ENCODE measurements at regions not wholly inside any gene's neighbourhood (a gene's known extent, or its start where the extent isn't known, plus 50 kb on each side); places are given as distances from the start of the nearest gene placed in this dataset.
"Not testable (repeated sequence)": the region's sequence is repeated elsewhere in the genome, so short reads cannot be mapped to it uniquely, and the experiment has no call there.

GRCh38 chr22:49012712-49013395 lies 814.8 kb downstream of the BRD1 start:
- no peak overlapping the region for H3K4me3 Mint-ChIP-seq
- no peak overlapping the region for H3K27ac Mint-ChIP-seq
- H3K4me1 Mint-ChIP-seq: no peaks in the 10 kb centered on the region
- H3K27me3 Mint-ChIP-seq: no peaks in the 10 kb centered on the region
- H3K36me3 Mint-ChIP-seq: peaks cover 1% of the 10 kb centered on the region
- no peaks in the 10 kb centered on the region for H3K9me3 Mint-ChIP-seq

DNA sequence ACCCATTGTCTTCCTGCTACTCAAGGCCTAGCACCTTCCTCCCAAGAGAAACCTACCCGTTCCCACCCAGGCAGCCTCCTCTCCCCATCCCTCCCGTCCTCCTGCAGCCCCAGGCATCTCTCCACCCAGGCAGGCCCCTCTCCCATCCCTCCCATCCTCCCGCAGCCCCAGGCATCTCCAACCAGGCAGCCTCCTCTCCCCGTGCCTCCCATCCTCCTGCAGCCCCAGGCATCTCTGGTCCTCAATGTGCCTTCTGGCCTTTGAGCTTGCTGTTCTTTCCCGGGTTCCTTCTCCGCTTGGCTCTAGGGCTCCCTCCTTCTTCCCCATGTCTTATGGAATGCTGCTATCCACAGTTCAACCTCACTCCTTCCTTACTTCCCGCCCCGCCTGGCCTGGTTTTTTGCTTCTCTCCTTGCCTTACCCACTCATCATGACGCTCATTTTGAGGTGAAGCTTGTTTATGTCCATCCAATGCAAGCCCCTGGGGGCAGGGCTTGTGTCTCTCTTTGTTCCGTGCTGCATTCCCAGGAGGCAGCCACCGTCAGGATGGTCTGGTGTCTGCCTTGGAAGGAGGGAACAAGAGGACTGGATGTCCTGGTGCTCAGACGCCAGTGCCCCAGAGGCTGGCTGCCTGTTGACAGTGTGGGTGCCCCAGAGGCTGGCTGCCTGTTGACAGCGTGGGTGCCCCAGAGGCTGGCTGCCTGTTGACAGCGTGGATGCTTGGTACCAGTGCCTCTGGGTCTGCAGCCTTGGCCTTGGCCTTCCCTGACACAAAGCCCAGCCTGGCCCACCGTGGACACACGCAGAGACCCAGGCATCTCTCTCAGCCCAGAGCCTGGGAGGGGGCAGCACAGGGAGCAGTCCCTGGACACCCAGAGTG lies 815.7 kb downstream of the BRD1 start:
- no peaks in the 10 kb centered on the region for H3K9me3 Mint-ChIP-seq
- no peaks in the 10 kb centered on the region for H3K27me3 Mint-ChIP-seq
- H3K4me1 Mint-ChIP-seq: no peaks in the 10 kb centered on the region
- no peak overlapping the region for H3K27ac Mint-ChIP-seq
- H3K4me3 Mint-ChIP-seq: no peak overlapping the region
- H3K36me3 Mint-ChIP-seq: peaks cover 1% of the 10 kb centered on the region

DNA sequence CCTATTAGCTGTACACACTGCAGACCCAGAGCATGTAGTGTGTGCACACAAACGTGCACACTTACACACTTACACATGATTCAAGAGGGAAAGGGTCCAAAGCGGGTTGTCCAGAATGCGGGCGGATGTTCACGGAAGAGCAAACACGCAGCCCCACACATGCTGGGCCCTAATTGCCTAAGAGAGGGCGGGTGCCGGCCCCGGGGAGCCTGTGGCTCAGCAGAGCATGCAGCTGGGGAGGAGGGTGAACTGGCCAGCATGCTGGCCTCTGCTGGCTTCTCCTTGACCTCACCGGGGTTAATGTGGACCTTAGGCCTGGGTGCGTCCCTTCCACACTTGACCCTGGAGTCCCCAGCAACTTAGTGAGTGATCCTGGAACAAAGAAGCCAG lies 816.3 kb downstream of the BRD1 start:
- Mint-ChIP-seq H3K4me3 (no peak overlapping the region), H3K27ac (no peak overlapping the region), H3K36me3 (peaks cover 1% of the 10 kb centered on the region), H3K9me3 (no peaks in the 10 kb centered on the region), H3K4me1 (no peaks in the 10 kb centered on the region), H3K27me3 (no peaks in the 10 kb centered on the region)

DNA sequence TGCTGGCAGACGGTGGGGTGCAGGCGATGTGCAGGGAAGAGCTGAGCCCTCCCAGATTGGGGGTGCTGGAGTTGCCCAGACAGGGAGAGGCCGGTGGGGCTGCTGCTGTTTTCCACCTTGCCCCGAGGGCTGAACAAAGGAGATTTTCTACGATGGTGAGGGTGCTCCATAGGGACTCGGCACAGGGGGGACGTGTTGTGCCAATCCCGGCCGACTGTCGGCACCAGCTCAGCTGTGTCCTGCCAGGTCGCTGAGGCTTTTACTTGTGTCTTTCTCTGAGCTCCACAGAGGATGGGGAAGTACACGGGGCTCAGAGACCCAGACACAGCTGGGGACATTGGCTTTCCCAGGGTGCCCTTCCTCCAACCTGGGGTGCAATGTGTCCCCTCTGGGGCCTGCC lies 816.8 kb downstream of the BRD1 start:
- no peaks in the 10 kb centered on the region for H3K27me3 Mint-ChIP-seq
- no peaks in the 10 kb centered on the region for H3K9me3 Mint-ChIP-seq
- peaks cover 1% of the 10 kb centered on the region for H3K36me3 Mint-ChIP-seq
- no peaks in the 10 kb centered on the region for H3K4me1 Mint-ChIP-seq
- no peak overlapping the region for H3K27ac Mint-ChIP-seq
- H3K4me3 Mint-ChIP-seq: no peak overlapping the region

DNA sequence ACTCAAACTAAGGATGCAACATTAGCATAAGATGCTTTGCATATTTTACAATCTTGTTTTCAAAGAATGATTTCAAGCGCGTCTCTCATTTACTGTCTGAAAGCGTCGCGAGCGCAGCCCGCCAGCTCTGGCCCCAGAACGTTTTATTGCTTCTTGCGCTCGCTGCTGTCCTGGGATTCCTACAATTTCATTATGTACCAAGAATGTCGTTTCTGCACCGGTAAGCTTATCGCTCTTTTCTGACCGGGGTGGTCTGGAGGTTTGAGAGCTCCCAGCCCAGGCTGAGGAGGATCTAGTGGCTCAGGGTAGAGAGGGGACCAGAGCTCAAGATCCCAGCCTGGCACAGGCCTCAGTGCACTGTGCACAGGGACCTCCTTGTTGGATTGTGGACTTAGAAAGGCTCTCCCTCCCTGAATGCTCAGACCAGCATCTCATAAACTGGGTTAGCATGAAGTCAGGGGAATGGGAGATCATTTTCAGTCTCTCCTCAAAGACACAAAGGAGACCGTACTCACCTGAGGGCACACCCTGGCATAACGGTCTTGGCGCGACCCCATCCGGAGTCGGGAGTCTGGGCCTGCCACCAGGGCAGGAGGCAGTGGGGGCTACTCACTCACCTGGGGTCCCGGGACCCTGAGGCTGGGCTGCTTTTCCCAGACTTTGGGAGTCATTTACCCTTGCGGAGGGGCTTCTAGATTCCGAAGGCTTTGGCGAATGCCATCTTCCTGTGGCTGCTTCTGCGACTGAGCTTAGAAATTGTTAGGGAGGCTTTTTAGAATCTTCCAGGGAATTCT lies 817.4 kb downstream of the BRD1 start:
- H3K4me1 Mint-ChIP-seq: no peaks in the 10 kb centered on the region
- no peak overlapping the region for H3K27ac Mint-ChIP-seq
- H3K9me3 Mint-ChIP-seq: no peaks in the 10 kb centered on the region

GRCh38 chr22:49009359-49010063 lies 818.2 kb downstream of the BRD1 start:
- peaks cover 1% of the 10 kb centered on the region for H3K36me3 Mint-ChIP-seq
- H3K4me1 Mint-ChIP-seq: no peaks in the 10 kb centered on the region
- no peak overlapping the region for H3K27ac Mint-ChIP-seq
- no peaks in the 10 kb centered on the region for H3K27me3 Mint-ChIP-seq
- H3K9me3 Mint-ChIP-seq: peaks cover 0 to 4% (median 0%) of the 10 kb centered on the region in 3 donors
- H3K4me3 Mint-ChIP-seq: no peak overlapping the region

More for the DNA sequence above, 817.4 kb downstream of the BRD1 start:
- Mint-ChIP-seq H3K27me3 (no peaks in the 10 kb centered on the region), H3K36me3 (peaks cover 1% of the 10 kb centered on the region), H3K4me3 (no peak overlapping the region)

- Mint-ChIP-seq H3K27me3 (no peaks in the 10 kb centered on the region), H3K27ac (no peak overlapping the region), H3K4me1 (no peaks in the 10 kb centered on the region), H3K4me3 (no peak overlapping the region), H3K9me3 (peaks cover 0 to 4% (median 0%) of the 10 kb centered on the region in 3 donors), H3K36me3 (peaks cover 1% of the 10 kb centered on the region)
These were observed 818.9 kb downstream of the BRD1 start for GRCh38 chr22:49008682-49009235.

GRCh38 chr22:49007013-49007653 lies 820.5 kb downstream of the BRD1 start:
- Mint-ChIP-seq H3K4me3 (no peak overlapping the region), H3K36me3 (peaks cover 1% of the 10 kb centered on the region), H3K4me1 (no peaks in the 10 kb centered on the region), H3K9me3 (peaks cover 0 to 11% (median 9%) of the 10 kb centered on the region in 3 donors), H3K27me3 (no peaks in the 10 kb centered on the region), H3K27ac (no peak overlapping the region)

DNA sequence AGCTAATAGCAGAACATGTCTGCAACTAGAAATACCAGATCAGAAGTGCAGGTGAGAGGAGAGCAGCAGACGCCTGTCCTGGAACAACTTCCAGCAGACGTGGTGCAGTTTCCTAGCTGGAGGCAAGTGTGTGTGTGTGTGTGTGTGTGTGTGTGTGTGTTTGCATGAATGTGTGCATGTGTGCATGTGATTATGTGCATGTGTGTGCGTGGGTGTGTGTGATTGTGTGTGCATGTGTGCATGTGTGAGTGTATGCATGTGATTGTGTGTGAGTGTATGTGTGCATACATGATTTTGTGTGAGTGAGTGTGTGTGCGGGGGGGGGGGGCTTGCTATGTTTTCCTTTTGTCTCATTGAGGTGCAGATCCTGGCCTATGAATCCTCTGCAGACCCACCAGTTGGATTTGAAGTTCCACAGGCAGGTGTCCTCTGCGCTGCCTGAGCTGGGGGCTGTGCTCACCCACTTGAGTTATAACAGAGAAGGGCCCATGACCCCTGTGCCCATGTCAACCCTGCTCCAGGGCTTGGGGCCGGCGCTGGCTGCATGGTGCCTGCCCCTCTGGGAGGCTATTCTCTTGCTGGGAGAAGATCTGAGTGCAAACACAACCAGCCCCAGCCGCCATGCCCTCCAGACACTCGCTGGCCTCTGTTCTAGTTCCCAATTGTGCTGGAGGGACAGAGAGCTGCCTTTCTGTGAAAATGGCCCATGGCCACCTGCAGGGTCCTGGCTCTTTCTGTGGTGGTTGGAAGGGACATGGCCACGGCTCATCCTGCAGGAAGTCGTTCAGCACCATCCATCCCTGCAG lies 821.3 kb downstream of the BRD1 start:
- Mint-ChIP-seq H3K4me3 (no peak overlapping the region), H3K27ac (no peak overlapping the region), H3K9me3 (peaks cover 4 to 18% (median 13%) of the 10 kb centered on the region in 3 donors), H3K36me3 (no peaks in the 10 kb centered on the region), H3K4me1 (no peaks in the 10 kb centered on the region), H3K27me3 (no peaks in the 10 kb centered on the region)

DNA sequence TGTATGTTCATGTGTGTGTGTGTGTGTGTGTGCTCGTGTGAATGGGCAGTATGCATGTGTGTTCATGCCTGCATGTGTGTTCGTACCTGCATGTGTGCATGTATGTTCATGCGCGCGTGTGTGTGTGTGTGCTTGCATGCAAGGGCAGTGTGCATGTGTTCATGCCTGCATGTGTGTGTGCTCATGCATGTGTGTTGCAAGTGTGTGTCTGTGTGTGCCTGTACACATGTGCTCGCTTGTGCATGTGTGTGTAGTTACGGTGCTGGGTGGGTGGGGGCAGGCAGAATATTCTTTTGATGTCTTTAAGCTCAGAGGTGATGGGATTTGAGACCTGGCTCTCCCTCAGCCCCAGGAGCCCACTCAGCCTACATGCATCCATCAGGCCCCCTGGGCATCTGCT lies 822.1 kb downstream of the BRD1 start:
- Mint-ChIP-seq H3K4me1 (no peaks in the 10 kb centered on the region), H3K27ac (no peak overlapping the region), H3K36me3 (no peaks in the 10 kb centered on the region), H3K4me3 (no peak overlapping the region), H3K27me3 (no peaks in the 10 kb centered on the region), H3K9me3 (peaks cover 4 to 24% (median 16%) of the 10 kb centered on the region in 3 donors)

DNA sequence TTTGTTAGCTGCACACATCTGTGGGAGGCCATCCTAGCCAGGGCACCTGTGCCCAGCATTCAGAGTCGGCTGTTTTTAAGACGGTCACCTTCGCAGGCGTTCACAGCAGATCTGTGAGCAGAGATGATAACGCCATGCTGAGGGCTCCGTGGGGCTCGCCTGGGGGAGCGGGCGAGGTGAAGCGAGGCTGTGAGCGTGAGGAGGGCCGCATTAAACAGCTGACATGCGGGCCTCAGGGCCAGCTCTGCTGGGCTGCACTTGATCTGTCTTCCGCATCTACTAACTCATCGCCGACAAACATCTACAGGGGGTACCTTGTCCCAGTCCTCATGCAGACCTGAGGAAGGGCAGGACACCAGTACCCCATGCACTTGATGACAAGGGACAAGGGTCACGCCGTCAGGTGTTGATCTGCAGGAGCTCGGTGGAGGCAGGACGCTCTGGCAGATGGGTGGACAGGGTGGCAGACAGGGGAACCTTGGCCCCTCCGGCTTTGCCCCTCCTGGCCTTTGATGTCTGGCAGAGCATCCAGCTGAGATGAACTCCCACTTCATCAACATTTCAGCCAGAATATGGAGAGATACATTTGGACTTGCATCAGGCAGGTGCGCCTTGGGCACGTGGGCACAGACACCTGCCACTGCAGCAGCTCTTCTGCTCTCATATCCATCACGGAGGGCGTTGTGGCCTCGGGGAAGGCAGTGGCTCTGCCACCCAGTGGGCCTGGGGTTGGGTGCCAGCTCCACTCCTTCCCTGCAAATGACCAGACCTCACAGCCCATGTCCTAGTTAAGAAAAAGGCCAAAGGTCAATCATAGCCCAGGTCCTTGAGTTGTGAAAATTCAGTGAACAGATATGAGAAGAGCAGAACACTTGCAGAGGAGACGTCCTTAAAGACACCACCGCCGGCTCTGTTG lies 822.9 kb downstream of the BRD1 start:
- Mint-ChIP-seq H3K36me3 (no peaks in the 10 kb centered on the region), H3K4me1 (no peaks in the 10 kb centered on the region), H3K27ac (peak overlapping the region in 1 of 3 donors; percentile 43), H3K4me3 (no peak overlapping the region), H3K27me3 (no peaks in the 10 kb centered on the region), H3K9me3 (peaks cover 8 to 30% (median 21%) of the 10 kb centered on the region in 3 donors)

GRCh38 chr22:48997605-48998004 lies 830.1 kb downstream of the BRD1 start:
- H3K9me3 Mint-ChIP-seq: peaks cover 8 to 25% (median 16%) of the 10 kb centered on the region in 3 donors
- not testable (repeated sequence) for H3K4me1 Mint-ChIP-seq, H3K27me3 Mint-ChIP-seq, H3K27ac Mint-ChIP-seq, H3K36me3 Mint-ChIP-seq, H3K4me3 Mint-ChIP-seq

GRCh38 chr22:48993655-48994054 lies 834.0 kb downstream of the BRD1 start:
- Mint-ChIP-seq H3K4me3 (no peak overlapping the region), H3K36me3 (peaks cover 2% of the 10 kb centered on the region), H3K27me3 (no peaks in the 10 kb centered on the region)

More at GRCh38 chr22:48993655-48994054, 834.0 kb downstream of the BRD1 start:
- H3K9me3 Mint-ChIP-seq: peaks cover 4 to 9% (median 7%) of the 10 kb centered on the region in 3 donors
- H3K27ac Mint-ChIP-seq: no peak overlapping the region
- H3K4me1 Mint-ChIP-seq: no peaks in the 10 kb centered on the region
